Hepatocyte (in vitro differentiated cells): ENCODE measurements at regions not wholly inside any gene's neighbourhood (a gene's known extent, or its start where the extent isn't known, plus 50 kb on each side); places are given as distances from the start of the nearest gene placed in this dataset.
"Not testable (repeated sequence)": the region's sequence is repeated elsewhere in the genome, so short reads cannot be mapped to it uniquely, and the experiment has no call there.

Experiments
- DNase-seq: peaks from one replicate; pipeline ENCODE4 v3.0.0-alpha.2; 2016; ENCODE audit warnings: low spot score
- H2AFZ ChIP-seq: fragments of 200-600 bp; sonication (generic); 2 replicates; pipeline ENCODE4 v1.6.0; 2016; ENCODE audit warnings: antibody characterized with exemption, mild to moderate bottlenecking
- H3K27ac ChIP-seq: fragments of 200-600 bp; sonication (generic); 2 replicates; pipeline ENCODE4 v1.5.1; 2016; ENCODE audit warnings: mild to moderate bottlenecking
- H3K27me3 ChIP-seq: fragments of 200-600 bp; sonication (generic); 2 replicates; pipeline ENCODE4 v1.6.1; 2016
- H3K36me3 ChIP-seq: fragments of 200-600 bp; sonication (generic); replicated peaks from 2 replicates; pipeline ENCODE4 v1.5.1; 2016; ENCODE audit warnings: low read depth; ENCODE audit not compliant: insufficient read depth
- H3K4me1 ChIP-seq: fragments of 200-600 bp; sonication (generic); 2 replicates; pipeline ENCODE4 v1.5.1; 2016; ENCODE audit warnings: mild to moderate bottlenecking, moderate library complexity; ENCODE audit not compliant: insufficient read depth
- H3K4me2 ChIP-seq: fragments of 200-600 bp; sonication (generic); 2 replicates; pipeline ENCODE4 v1.6.0; 2016
- H3K4me3 ChIP-seq: fragments of 200-600 bp; sonication (generic); 2 replicates; pipeline ENCODE4 v1.5.1; 2016; ENCODE audit warnings: mild to moderate bottlenecking
- H3K79me2 ChIP-seq: fragments of 200-600 bp; sonication (generic); 2 replicates; pipeline ENCODE4 v1.6.0; 2017; ENCODE audit warnings: mild to moderate bottlenecking
- H3K9me2 ChIP-seq: fragments of 200-600 bp; sonication (generic); replicated peaks from 2 replicates; pipeline ENCODE4 v1.6.0; 2017; ENCODE audit warnings: mild to moderate bottlenecking; ENCODE audit not compliant: insufficient read depth
- H3K9me3 ChIP-seq: fragments of 200-600 bp; sonication (generic); 2 replicates; pipeline ENCODE4 v1.5.1; 2016; ENCODE audit warnings: low read depth, mild to moderate bottlenecking
- H4K20me1 ChIP-seq: fragments of 200-600 bp; sonication (generic); 2 replicates; pipeline ENCODE4 v1.6.0; 2016; ENCODE audit warnings: mild to moderate bottlenecking; ENCODE audit not compliant: insufficient read depth, poor library complexity, severe bottlenecking
- CTCF ChIP-seq: fragments of 200-600 bp; sonication (generic); IDR thresholded peaks from 2 replicates; pipeline ENCODE4 v1.5.1; 2016; ENCODE audit warnings: antibody characterized with exemption, mild to moderate bottlenecking; ENCODE audit not compliant: poor library complexity
- EZH2 ChIP-seq: fragments of 200-600 bp; sonication (generic); IDR thresholded peaks from 2 replicates; pipeline ENCODE4 v1.6.1; 2016; ENCODE audit warnings: antibody characterized with exemption, mild to moderate bottlenecking, borderline replicate concordance
- EZH2phosphoT487 ChIP-seq: fragments of 200-600 bp; sonication (generic); IDR thresholded peaks from one replicate; pipeline ENCODE4 v1.6.1; 2018; ENCODE audit warnings: antibody characterized with exemption, mild to moderate bottlenecking, low read depth, moderate library complexity; ENCODE audit not compliant: unreplicated experiment, severe bottlenecking
- WGBS: methylation state at CpG from one replicate; pipeline ENCODE4 v1.1.6; 2016; ENCODE audit warnings: low lambda C conversion rate; ENCODE audit errors: missing lambda C conversion rate; 5-methylcytosine and 5-hydroxymethylcytosine counted together

DNA sequence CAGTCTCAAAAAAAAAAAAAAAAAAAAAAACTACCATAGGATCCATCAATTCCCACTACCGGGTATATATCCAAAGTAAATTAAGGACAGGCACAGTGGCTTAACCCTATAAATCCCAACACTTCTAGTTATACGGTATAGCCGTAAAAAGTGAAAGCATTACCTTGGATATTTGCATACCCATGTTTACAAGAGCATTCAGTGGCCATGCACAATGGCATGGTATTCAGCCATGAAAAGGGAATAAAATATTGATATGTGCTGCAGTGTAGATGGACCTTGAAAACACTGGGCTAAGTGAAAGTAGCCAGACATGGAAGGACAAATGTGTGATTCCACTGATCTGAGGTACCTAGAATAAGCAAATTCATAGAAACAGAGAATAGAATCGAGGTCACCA lies 111.8 kb upstream of the CAB39 start:
- Histone ChIP-seq H3K27ac (no peak overlapping the region), H3K4me1 (no peaks in the 10 kb centered on the region), H3K27me3 (no peaks in the 10 kb centered on the region), H3K9me3 (no peaks in the 10 kb centered on the region), H3K4me2 (no peak overlapping the region), H3K9me2 (no peaks in the 10 kb centered on the region), H2AFZ (no peak overlapping the region), H3K79me2 (no peaks in the 10 kb centered on the region), H4K20me1 (no peaks in the 10 kb centered on the region), H3K36me3 (no peaks in the 10 kb centered on the region), H3K4me3 (no peak overlapping the region)
- TF ChIP-seq CTCF: no peak
- no peak for TF ChIP-seq EZH2
- TF ChIP-seq EZH2phosphoT487: no peak
- WGBS: 75% methylated on average over 4 of the region's 4 CpGs
- no peak for DNase-seq

GRCh38 chr2:230601510-230601909 lies 111.1 kb upstream of the CAB39 start:
- Histone ChIP-seq H2AFZ (no peak overlapping the region), H3K4me3 (no peak overlapping the region), H3K4me1 (no peaks in the 10 kb centered on the region), H3K79me2 (no peaks in the 10 kb centered on the region), H3K4me2 (no peak overlapping the region), H3K36me3 (no peaks in the 10 kb centered on the region), H3K27ac (no peak overlapping the region), H3K9me2 (no peaks in the 10 kb centered on the region), H4K20me1 (no peaks in the 10 kb centered on the region), H3K27me3 (no peaks in the 10 kb centered on the region), H3K9me3 (no peaks in the 10 kb centered on the region)
- no peak for DNase-seq
- TF ChIP-seq EZH2phosphoT487: no peak
- 90% methylated on average over 7 of the region's 7 CpGs for WGBS

GRCh38 chr2:230602562-230603230 lies 109.9 kb upstream of the CAB39 start:
- Histone ChIP-seq H3K4me2 (no peak overlapping the region), H3K79me2 (no peaks in the 10 kb centered on the region), H2AFZ (no peak overlapping the region), H3K27me3 (no peaks in the 10 kb centered on the region), H3K27ac (no peak overlapping the region), H3K36me3 (no peaks in the 10 kb centered on the region), H4K20me1 (no peaks in the 10 kb centered on the region), H3K9me3 (no peaks in the 10 kb centered on the region), H3K4me3 (no peak overlapping the region), H3K4me1 (no peaks in the 10 kb centered on the region), H3K9me2 (no peaks in the 10 kb centered on the region)
- no peak for TF ChIP-seq EZH2
- TF ChIP-seq CTCF: no peak
- no peak for DNase-seq
- 80% methylated on average over 6 of the region's 7 CpGs for WGBS

- H3K79me2 ChIP-seq, DNase-seq, H3K4me3 ChIP-seq, H3K4me1 ChIP-seq, H4K20me1 ChIP-seq, H3K27ac ChIP-seq, H3K27me3 ChIP-seq, H3K9me3 ChIP-seq, H3K9me2 ChIP-seq, H3K4me2 ChIP-seq, H2AFZ ChIP-seq, H3K36me3 ChIP-seq: not testable (repeated sequence)
Observed at GRCh38 chr2:230603317-230603716, 109.3 kb upstream of the CAB39 start.

- not testable (repeated sequence) for H3K4me2 ChIP-seq, H3K4me3 ChIP-seq, DNase-seq, H3K9me2 ChIP-seq, H3K9me3 ChIP-seq, H3K27ac ChIP-seq, H3K36me3 ChIP-seq, H3K79me2 ChIP-seq, H3K4me1 ChIP-seq, H3K27me3 ChIP-seq, H2AFZ ChIP-seq, H4K20me1 ChIP-seq
- 72% methylated on average over 3 of the region's 3 CpGs for WGBS
Observed at GRCh38 chr2:230604158-230604557, 108.5 kb upstream of the CAB39 start.
